A549 (cell line): ENCODE measurements at regions not wholly inside any gene's neighbourhood (a gene's known extent, or its start where the extent isn't known, plus 50 kb on each side); places are given as distances from the start of the nearest gene placed in this dataset.

Experiments
- ATAC-seq, 2 experiments: fragments of 200-7000 bp in 1 of 2; fragments of >200 bp in 1 of 2; cut with Nextera tagmentation in 1 of 2; cut with Tn5 transposase in 1 of 2; 3 replicates each; pipeline versions ENCODE4 v1.8.0 to v1.9.1; 2018 to 2020; ENCODE audit warnings: mild to moderate bottlenecking in 1 of 2, moderate library complexity in 1 of 2
- CTCF ChIA-PET: fragments of 300-600 bp; sonication (Branson Sonifier 250); formaldehyde crosslinking; extraction: SDS; loops from one replicate; lab custom pipeline; 2021; ENCODE audit warnings: antibody characterized with exemption, inconsistent platforms; lab: Yijun Ruan, JAX
- POLR2A ChIA-PET: fragments of 350-600 bp; formaldehyde crosslinking; extraction: SDS; loops from one replicate; lab custom pipeline; 2021; ENCODE audit warnings: antibody characterized with exemption, inconsistent platforms; lab: Yijun Ruan, JAX
- DNase-seq, 2 experiments: peaks; one replicate each; pipeline versions ENCODE4 v3.0.0 to v3.0.0-alpha.2; 2011 to 2016; ENCODE audit warnings: low read depth in 1 of 2, low spot score in 1 of 2
- FAIRE-seq: peaks from 2 replicates; lab custom pipeline; 2011; peaks lifted over from hg19 to GRCh38; lab: Jason Lieb, UNC
- H3K27ac ChIP-seq, 2 experiments: fragments of >200 bp; sonication (Bioruptor Twin); formaldehyde crosslinking; 3 replicates each; pipeline ENCODE4 v1.5.1; 2016 to 2017
- H3K4me1 ChIP-seq: fragments of >200 bp; sonication (Bioruptor Twin); formaldehyde crosslinking; 3 replicates; pipeline ENCODE4 v1.6.1; 2016
- H3K4me2 ChIP-seq: fragments of >200 bp; sonication (Bioruptor Twin); formaldehyde crosslinking; 3 replicates; pipeline ENCODE4 v1.6.1; 2016
- H3K4me3 ChIP-seq: fragments of >200 bp; sonication (Bioruptor Twin); formaldehyde crosslinking; 3 replicates; pipeline ENCODE4 v1.5.1; 2016
- H3K9me3 ChIP-seq: fragments of >200 bp; sonication (Bioruptor Twin); formaldehyde crosslinking; 3 replicates; pipeline ENCODE4 v1.6.1; 2016
- CBX2 ChIP-seq: fragments of 200-600 bp; sonication (generic); IDR thresholded peaks from 2 replicates; pipeline ENCODE4 v1.6.1; 2016; ENCODE audit warnings: low read depth, mild to moderate bottlenecking, borderline replicate concordance
- EHMT2 ChIP-seq: fragments of 200-600 bp; sonication (generic); IDR thresholded peaks from 2 replicates; pipeline ENCODE4 v1.6.1; 2016; ENCODE audit warnings: antibody characterized with exemption, low read depth, mild to moderate bottlenecking, moderate library complexity
- EP300 ChIP-seq, 2 experiments: fragments of >200 bp; sonication (Bioruptor Twin); formaldehyde crosslinking; IDR thresholded peaks; 2 replicates in 1 of 2; 3 replicates in 1 of 2; pipeline ENCODE4 v1.6.1; 2016 to 2017
- HDAC2 ChIP-seq: fragments of 200-600 bp; sonication (generic); IDR thresholded peaks from 2 replicates; pipeline ENCODE4 v1.6.1; 2016
- HMGXB4 ChIP-seq: fragments of 250-450 bp; sonication (Bioruptor Pico); IDR thresholded peaks from 2 replicates; pipeline ENCODE4 v1.5.0; 2021; ENCODE audit warnings: mild to moderate bottlenecking, moderate library complexity, borderline replicate concordance
- HOXB13 ChIP-seq: fragments of 250-450 bp; sonication (Bioruptor Pico); IDR thresholded peaks from 2 replicates; pipeline ENCODE4 v1.5.0; 2020; ENCODE audit warnings: low read depth, mild to moderate bottlenecking, moderate library complexity
- KDM1A ChIP-seq: fragments of 200-600 bp; sonication (generic); IDR thresholded peaks from 2 replicates; pipeline ENCODE4 v1.6.1; 2016; ENCODE audit warnings: low read depth, mild to moderate bottlenecking
- MAZ ChIP-seq: fragments of 150-350 bp; IDR thresholded peaks from 2 replicates; pipeline ENCODE4 v1.6.1; 2014; ENCODE audit warnings: antibody characterized with exemption, low read depth, low read length, borderline replicate concordance
- NFE2L2 ChIP-seq: fragments of 150-350 bp; conservative IDR thresholded peaks from 2 replicates; pipeline ENCODE4 v1.6.1; 2014; ENCODE audit warnings: low read length
- REST ChIP-seq: fragments of 200-600 bp; sonication (generic); IDR thresholded peaks from 2 replicates; pipeline ENCODE4 v1.6.1; 2016; ENCODE audit warnings: antibody characterized with exemption, mild to moderate bottlenecking, moderate library complexity
- SMC3 ChIP-seq: fragments of >200 bp; sonication (Bioruptor Twin); formaldehyde crosslinking; IDR thresholded peaks from 3 replicates; pipeline ENCODE4 v1.6.1; 2018; ENCODE audit warnings: inconsistent platforms
- TFCP2L1 ChIP-seq: fragments of 250-450 bp; sonication (Bioruptor Pico); IDR thresholded peaks from 2 replicates; pipeline ENCODE4 v1.5.0; 2021; ENCODE audit warnings: mild to moderate bottlenecking
- ZC3H11A ChIP-seq: fragments of 450-650 bp; IDR thresholded peaks from 2 replicates; pipeline ENCODE4 v1.6.1; 2014; ENCODE audit warnings: antibody characterized with exemption, mild to moderate bottlenecking
- ZFP36 ChIP-seq: fragments of 450-650 bp; IDR thresholded peaks from 2 replicates; pipeline ENCODE4 v1.6.1; 2014; ENCODE audit warnings: borderline replicate concordance; ENCODE audit not compliant: partially characterized antibody
- ZSCAN20 ChIP-seq: fragments of 250-450 bp; sonication (Bioruptor Pico); IDR thresholded peaks from 2 replicates; pipeline ENCODE4 v1.8.0; 2022; ENCODE audit warnings: mild to moderate bottlenecking, moderate library complexity
- WGBS: methylation state at CpG from one replicate; pipeline ENCODE4 v1.1.6; 2017; ENCODE audit errors: missing lambda C conversion rate; 5-methylcytosine and 5-hydroxymethylcytosine counted together
- TF ChIP-seq, protein P1 (sequence below): fragments of >200 bp; sonication (Bioruptor Twin); formaldehyde crosslinking; IDR thresholded peaks from 3 replicates; pipeline ENCODE4 v1.6.1; 2016
- TF ChIP-seq, protein P2 (sequence below): IDR thresholded peaks from 2 replicates; pipeline ENCODE4 v1.6.1; 2012
- TF ChIP-seq, protein P3 (sequence below): fragments of 150-350 bp; IDR thresholded peaks from 2 replicates; pipeline ENCODE4 v1.6.1; 2014; ENCODE audit warnings: low read depth, mild to moderate bottlenecking, low read length
- TF ChIP-seq, protein P4 (sequence below): IDR thresholded peaks from 2 replicates; pipeline ENCODE4 v1.6.1; 2012

DNA sequence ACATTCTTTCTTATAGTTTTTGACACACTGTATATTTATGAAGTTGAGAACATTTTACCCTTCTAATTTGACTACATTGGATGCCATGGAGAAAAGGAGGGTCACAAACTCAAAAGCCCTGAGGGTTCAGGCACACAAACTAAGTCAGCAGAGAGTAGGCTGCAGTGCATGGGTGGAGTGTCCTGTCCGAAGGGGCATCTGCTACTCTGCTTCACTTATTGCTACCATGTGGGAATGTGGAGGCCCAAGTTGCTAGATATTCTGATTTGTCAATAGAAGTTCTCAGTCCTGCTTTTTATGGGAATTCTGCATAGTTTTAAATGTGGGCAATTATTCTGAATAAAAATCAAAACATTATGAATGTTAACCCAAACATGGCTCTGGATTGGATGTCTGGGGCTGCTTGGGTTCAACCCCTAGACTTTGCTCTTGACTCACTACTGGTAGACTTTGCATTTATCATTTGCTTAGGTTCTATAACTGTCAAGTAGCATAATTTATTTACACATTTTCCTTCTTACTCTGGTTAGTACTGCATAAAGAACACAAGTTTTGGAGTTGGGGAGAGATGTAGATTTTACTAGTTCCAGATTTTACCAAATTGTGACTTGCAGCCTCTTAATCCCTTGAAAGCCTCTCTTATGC lies 255.1 kb downstream of the SPRY1 start:
- Histone ChIP-seq H3K4me1 (peaks cover 25% of the 10 kb centered on the region), H3K27ac (no peak overlapping the region), H3K4me2 (no peak overlapping the region; the same call in 2 of the 3 replicates), H3K9me3 (peaks cover 5% of the 10 kb centered on the region; the same call in 1 of the 3 replicates), H3K4me3 (no peak overlapping the region)
- DNase-seq, result no peak
- ChIA-PET CTCF (interaction anchor here (1.4 kb wide), 1 partner anchor 9 kb away, joined by 9 read pairs; no protein-coding TSS in a partner anchor), POLR2A (no interaction called here)
- TF ChIP-seq MAZ (no peak), ZC3H11A (no peak), HOXB13 (no peak), ZFP36 (no peak), CBX2 (no peak), KDM1A (no peak), TFCP2L1 (CRISPR knock-in tag) (no peak), HMGXB4 (CRISPR knock-in tag) (no peak), ZSCAN20 (no peak), REST (no peak), SMC3 (no peak), EHMT2 (no peak), NFE2L2 (no peak), HDAC2 (no peak), EP300 (IDR thresholded peaks at IDR 0.05) (no peak)
- TF ChIP-seq, protein P1, sequence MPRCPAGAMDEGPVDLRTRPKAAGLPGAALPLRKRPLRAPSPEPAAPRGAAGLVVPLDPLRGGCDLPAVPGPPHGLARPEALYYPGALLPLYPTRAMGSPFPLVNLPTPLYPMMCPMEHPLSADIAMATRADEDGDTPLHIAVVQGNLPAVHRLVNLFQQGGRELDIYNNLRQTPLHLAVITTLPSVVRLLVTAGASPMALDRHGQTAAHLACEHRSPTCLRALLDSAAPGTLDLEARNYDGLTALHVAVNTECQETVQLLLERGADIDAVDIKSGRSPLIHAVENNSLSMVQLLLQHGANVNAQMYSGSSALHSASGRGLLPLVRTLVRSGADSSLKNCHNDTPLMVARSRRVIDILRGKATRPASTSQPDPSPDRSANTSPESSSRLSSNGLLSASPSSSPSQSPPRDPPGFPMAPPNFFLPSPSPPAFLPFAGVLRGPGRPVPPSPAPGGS, result no peak
- TF ChIP-seq, protein P2, sequence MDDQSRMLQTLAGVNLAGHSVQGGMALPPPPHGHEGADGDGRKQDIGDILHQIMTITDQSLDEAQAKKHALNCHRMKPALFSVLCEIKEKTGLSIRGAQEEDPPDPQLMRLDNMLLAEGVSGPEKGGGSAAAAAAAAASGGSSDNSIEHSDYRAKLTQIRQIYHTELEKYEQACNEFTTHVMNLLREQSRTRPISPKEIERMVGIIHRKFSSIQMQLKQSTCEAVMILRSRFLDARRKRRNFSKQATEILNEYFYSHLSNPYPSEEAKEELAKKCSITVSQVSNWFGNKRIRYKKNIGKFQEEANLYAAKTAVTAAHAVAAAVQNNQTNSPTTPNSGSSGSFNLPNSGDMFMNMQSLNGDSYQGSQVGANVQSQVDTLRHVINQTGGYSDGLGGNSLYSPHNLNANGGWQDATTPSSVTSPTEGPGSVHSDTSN, result no peak
- TF ChIP-seq, protein P3, sequence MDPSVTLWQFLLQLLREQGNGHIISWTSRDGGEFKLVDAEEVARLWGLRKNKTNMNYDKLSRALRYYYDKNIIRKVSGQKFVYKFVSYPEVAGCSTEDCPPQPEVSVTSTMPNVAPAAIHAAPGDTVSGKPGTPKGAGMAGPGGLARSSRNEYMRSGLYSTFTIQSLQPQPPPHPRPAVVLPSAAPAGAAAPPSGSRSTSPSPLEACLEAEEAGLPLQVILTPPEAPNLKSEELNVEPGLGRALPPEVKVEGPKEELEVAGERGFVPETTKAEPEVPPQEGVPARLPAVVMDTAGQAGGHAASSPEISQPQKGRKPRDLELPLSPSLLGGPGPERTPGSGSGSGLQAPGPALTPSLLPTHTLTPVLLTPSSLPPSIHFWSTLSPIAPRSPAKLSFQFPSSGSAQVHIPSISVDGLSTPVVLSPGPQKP, result no peak
- TF ChIP-seq, protein P4, sequence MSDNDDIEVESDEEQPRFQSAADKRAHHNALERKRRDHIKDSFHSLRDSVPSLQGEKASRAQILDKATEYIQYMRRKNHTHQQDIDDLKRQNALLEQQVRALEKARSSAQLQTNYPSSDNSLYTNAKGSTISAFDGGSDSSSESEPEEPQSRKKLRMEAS, result no peak
- no peak for ATAC-seq
- WGBS, result 88% methylated on average over 1 of the region's 1 CpG
- no peak for FAIRE-seq
